ENCODE measurements at regions not wholly inside any gene's neighbourhood (a gene's known extent, or its start where the extent isn't known, plus 50 kb on each side); places are given as distances from the start of the nearest gene placed in this dataset.

GRCh38 chr1:182146286-182146685 is 84.8 kb upstream of the ZNF648 start:
- DNase-seq (no peak), ATAC-seq (no peak)
- intact Hi-C loops (cut with micrococcal nuclease) = loop anchor here (10.0 kb wide), 1 partner anchor 159 kb away; no protein-coding TSS in a partner anchor

- intact Hi-C loops (cut with micrococcal nuclease) = loop anchor here (10.0 kb wide), 1 partner anchor 159 kb away; no protein-coding TSS in a partner anchor
- ATAC-seq (no peak), DNase-seq (no peak)
These were observed 83.9 kb upstream of the ZNF648 start for GRCh38 chr1:182145441-182145840.

GRCh38 chr1:182144646-182145030 is 83.1 kb upstream of the ZNF648 start:
- DNase-seq = no peak
- no peak for ATAC-seq
- intact Hi-C loops (cut with micrococcal nuclease) = loop anchor here (10.0 kb wide), 1 partner anchor 160 kb away; no protein-coding TSS in a partner anchor

DNA sequence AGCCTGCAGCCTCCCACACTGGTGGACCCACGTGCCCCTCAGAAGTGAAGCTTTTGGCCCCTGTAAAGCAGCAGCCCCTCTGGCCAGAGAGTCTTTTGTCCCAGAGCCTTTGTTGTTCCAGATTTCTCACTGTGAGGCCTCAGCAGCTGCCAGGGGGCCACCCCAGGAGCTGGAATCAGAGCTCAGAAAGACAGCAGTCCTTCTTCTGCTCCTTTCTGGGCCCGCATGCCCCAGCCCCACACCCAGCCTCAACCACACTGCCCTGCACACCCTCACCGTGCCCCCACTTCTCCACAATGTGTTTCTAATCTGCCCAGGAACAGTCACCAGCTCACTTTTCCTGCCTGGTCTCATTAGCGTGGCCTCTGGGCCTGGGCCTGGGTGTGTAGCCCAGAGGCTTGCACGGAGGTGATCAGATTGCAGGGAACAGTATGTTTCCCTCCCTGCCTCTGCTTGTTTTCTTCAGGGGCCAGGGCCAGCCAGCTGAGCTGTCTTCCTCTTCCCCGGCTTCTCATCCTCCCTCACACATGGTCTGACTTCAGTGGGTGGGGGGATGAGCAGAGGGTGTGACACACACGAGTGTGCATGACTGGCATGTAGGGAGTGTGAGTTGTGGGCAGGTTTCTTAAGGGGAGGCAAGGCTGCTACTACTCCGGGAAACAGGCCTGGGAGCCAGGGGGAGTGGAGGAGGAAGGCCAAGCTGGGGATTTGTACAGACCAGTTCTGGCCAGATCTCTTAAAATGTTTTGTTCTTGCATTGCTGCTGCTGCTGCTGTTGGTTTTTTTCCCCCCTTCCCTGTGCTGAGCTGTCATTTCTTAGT is 82.5 kb upstream of the ZNF648 start:
- intact Hi-C loops (cut with micrococcal nuclease) = loop anchor here (2.0 to 10.0 kb wide), 2 partner anchors 161 to 253 kb away; no protein-coding TSS in a partner anchor
- peak; percentile 90 for ATAC-seq
- peak; percentile 79 for DNase-seq

DNA sequence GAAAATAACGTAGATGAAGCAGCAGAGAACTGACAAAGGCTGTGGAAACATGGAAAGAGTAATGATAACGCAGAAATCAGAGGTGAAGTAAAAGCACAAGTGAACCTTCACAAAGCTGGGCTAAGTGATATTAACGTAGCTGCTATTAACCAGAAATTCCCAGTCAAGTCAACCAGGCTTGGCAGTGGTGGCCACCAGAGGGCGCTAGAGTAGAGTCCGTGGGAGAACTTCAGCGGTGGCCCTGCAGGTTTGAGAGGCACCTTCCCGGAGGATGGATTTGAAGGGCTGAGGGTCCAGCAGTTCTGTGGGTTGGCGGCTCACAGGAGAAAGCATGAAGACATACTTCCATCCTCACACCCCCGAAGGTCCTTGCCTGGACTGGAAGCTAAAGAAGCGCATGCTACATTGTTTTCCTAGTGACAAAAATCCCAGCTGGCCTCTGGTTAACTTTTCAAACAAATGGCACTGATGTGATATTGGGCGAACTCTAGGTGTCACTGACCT is 81.7 kb upstream of the ZNF648 start:
- intact Hi-C loops (cut with micrococcal nuclease) = loop anchor here (2.0 to 10.0 kb wide), 2 partner anchors 162 to 254 kb away; no protein-coding TSS in a partner anchor
- ATAC-seq (peak; percentile 75), DNase-seq (peak; percentile 95)

GRCh38 chr1:182142621-182143020 is 81.1 kb upstream of the ZNF648 start:
- DNase-seq (no peak), ATAC-seq (no peak)
- intact Hi-C loops (cut with micrococcal nuclease) = loop anchor here (2.0 to 10.0 kb wide), 2 partner anchors 162 to 254 kb away; no protein-coding TSS in a partner anchor

GRCh38 chr1:182141040-182141439 is 79.5 kb upstream of the ZNF648 start:
- ATAC-seq = no peak
- no peak for DNase-seq
- intact Hi-C loops (cut with micrococcal nuclease) = loop anchor here (10.0 kb wide), 1 partner anchor 164 kb away; no protein-coding TSS in a partner anchor

DNA sequence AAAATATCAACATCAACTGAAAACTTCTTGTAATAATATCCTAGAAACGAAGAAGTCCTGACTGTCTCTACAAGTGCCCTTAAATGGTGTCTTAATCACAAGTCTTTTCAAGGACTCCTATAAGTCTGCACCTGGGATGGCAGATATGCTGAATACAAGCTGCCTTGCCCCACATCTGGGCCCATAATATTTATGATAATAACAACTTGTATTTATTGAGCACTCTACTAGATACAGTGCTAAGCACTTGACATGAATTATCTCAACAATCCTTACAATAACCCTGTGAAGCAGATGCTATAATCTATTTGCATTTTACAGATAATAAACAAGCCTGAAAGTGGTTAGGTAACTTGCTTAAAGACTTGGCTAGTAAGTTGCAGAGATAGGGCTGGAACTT is 78.0 kb upstream of the ZNF648 start:
- intact Hi-C loops (cut with micrococcal nuclease) = no loop called here
- DNase-seq (no peak), ATAC-seq (no peak)

- intact Hi-C loops (cut with micrococcal nuclease) = no loop called here
- ATAC-seq = no peak
- DNase-seq = no peak
These were observed 76.0 kb upstream of the ZNF648 start for GRCh38 chr1:182137546-182137945.

- ATAC-seq (no peak), DNase-seq (no peak)
- intact Hi-C loops (cut with micrococcal nuclease) = no loop called here
These were observed 74.4 kb upstream of the ZNF648 start for GRCh38 chr1:182135946-182136345.

GRCh38 chr1:182134257-182134656 is 72.7 kb upstream of the ZNF648 start:
- intact Hi-C loops (cut with micrococcal nuclease) = no loop called here
- ATAC-seq (no peak), DNase-seq (no peak)

- ATAC-seq = no peak
- DNase-seq = no peak
- intact Hi-C loops (cut with micrococcal nuclease) = no loop called here
These were observed 71.7 kb upstream of the ZNF648 start for GRCh38 chr1:182133181-182133580.

DNA sequence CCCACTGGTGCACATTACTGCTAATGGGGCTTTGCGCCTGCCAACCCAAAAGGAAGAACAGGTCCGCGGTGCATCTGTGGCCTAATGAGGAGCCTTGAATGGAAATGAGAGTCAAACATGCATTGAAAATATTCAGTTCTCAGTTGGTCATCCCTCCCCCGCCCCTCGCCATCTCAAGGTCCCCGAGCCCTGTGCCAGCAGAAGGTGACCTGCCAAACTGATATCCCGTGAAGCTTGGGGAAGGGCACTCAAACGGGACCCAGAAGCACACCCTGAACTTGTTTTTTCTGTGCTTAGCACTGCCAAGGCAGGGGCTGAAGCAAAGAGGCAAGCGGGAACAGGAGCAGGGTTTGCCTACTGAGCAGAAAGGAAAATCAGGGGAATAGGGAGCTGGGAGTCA is 67.9 kb upstream of the ZNF648 start:
- ATAC-seq = no peak
- intact Hi-C loops (cut with micrococcal nuclease) = no loop called here
- no peak for DNase-seq

- intact Hi-C loops (cut with micrococcal nuclease) = no loop called here
- no peak for DNase-seq
- ATAC-seq = no peak
These were observed 67.0 kb upstream of the ZNF648 start for GRCh38 chr1:182128502-182128901.

DNA sequence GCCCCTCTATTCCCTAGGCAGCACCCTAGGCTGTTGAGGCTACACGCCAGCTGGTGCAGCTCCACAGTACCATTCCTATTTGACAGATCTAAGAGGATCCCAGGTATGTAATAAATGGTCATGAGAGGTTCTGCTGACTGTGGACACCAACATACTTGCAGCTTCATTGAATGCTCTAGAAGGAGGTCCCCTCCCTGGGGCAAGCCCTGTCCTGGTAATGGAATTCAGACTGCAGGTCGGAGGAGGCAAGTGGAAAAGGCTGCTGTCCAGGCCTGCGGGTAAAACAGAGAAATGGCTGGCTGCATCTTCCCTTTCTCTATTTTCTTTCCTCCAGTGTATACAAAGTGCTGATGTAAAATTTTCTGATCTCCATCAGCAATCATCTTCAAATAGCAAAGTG is 66.1 kb upstream of the ZNF648 start:
- no peak for DNase-seq
- intact Hi-C loops (cut with micrococcal nuclease) = no loop called here
- no peak for ATAC-seq

GRCh38 chr1:182126272-182126800 is 64.8 kb upstream of the ZNF648 start:
- ATAC-seq (no peak), DNase-seq (no peak)
- intact Hi-C loops (cut with micrococcal nuclease) = no loop called here

DNA sequence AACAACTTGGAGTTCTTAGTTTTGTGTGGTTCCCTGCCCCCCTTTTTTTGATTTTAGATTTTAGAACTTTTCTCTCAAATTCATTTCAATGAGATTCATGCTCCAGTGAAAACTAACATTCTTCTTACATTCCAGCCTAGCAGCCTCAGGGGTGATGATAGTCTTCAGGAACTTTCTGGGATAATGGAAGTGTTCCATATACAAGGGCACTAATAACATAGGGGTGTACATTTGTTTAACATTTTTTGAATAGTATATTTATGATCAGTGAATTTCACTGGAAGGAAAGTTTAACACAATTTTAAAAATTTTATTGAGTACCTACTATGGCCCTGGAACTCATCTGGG is 61.4 kb upstream of the ZNF648 start:
- intact Hi-C loops (cut with micrococcal nuclease) = no loop called here
- no peak for DNase-seq
- no peak for ATAC-seq

DNA sequence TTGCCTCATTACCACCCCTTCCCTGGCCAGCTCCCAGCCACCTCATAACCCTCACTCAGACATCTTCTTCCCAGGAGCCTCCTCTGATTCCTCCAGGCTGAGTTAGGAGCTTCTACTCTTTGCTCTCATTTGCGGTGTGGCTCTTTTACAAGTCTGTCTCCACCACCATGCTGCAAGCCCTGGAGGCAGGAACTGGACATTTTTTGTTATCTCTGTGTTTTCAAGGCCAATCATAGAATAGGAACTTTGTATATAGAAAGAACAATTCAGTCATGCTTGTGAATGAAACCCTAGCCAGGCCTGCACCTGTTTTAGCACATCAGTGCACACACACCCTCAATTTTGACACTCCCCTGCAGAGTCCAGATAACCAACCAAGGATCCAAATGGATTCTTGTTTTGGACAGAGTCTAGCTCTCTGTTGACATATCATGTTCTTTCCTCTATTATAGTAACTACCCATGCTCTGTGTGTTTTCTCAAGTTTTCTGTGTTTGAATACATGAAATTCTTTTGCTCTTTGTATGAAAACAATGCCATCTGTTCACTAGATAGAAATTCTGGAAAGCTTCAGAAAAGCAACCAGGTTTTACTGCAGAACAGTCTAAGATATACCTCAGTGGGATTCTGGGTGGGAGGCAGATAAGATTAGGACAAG is 60.9 kb upstream of the ZNF648 start:
- DNase-seq = no peak
- intact Hi-C loops (cut with micrococcal nuclease) = no loop called here
- ATAC-seq = no peak

- DNase-seq (no peak), ATAC-seq (no peak)
- intact Hi-C loops (cut with micrococcal nuclease) = no loop called here
These were observed 60.3 kb upstream of the ZNF648 start for GRCh38 chr1:182121787-182122186.
